SK-N-MC (cell line): ENCODE measurements at regions not wholly inside any gene's neighbourhood (a gene's known extent, or its start where the extent isn't known, plus 50 kb on each side); places are given as distances from the start of the nearest gene placed in this dataset.

ENCODE experiments used
- DNase-seq: peaks from one replicate; pipeline ENCODE4 v3.0.0-alpha.2; 2011; ENCODE audit warnings: low read depth, low spot score
- H3K27ac ChIP-seq: fragments of 200-600 bp; sonication (generic); 2 replicates; pipeline ENCODE4 v1.5.1; 2016; ENCODE audit warnings: mixed run types
- H3K36me3 ChIP-seq: fragments of 200-600 bp; sonication (generic); 2 replicates; pipeline ENCODE4 v1.6.1; 2017; ENCODE audit warnings: antibody characterized with exemption, low read length, mixed read lengths; ENCODE audit not compliant: insufficient read depth
- H3K4me3 ChIP-seq: fragments of 200-600 bp; sonication (generic); 2 replicates; pipeline ENCODE4 v1.5.1; 2016
- H3K9ac ChIP-seq: fragments of 200-600 bp; sonication (generic); 2 replicates; pipeline ENCODE4 v1.8.0; 2017; ENCODE audit warnings: mixed run types, mixed read lengths; ENCODE audit not compliant: insufficient read length
- H3K9me3 ChIP-seq: fragments of 200-600 bp; sonication (generic); 2 replicates; pipeline ENCODE4 v1.6.1; 2017; ENCODE audit warnings: low read depth, mild to moderate bottlenecking, antibody characterized with exemption, low read length, moderate library complexity, mixed read lengths
- EZH2 ChIP-seq: fragments of 200-600 bp; sonication (generic); IDR thresholded peaks from one replicate; pipeline ENCODE4 v1.6.1; 2017; ENCODE audit warnings: antibody characterized with exemption
- FOXP2 ChIP-seq: optimal IDR thresholded peaks from 2 replicates; pipeline ENCODE3; 2011; ENCODE audit warnings: mild to moderate bottlenecking, moderate library complexity; ENCODE audit not compliant: insufficient read depth; ENCODE audit errors: extremely low read length, control extremely low read depth
- POLR2AphosphoS5 ChIP-seq: IDR thresholded peaks from 2 replicates; pipeline ENCODE4 v1.6.1; 2012; ENCODE audit warnings: mild to moderate bottlenecking, low read depth, low read length, borderline replicate concordance

- Histone ChIP-seq H3K4me3 (no peak overlapping the region), H3K9me3 (no peaks in the 10 kb centered on the region), H3K9ac (no peak overlapping the region), H3K36me3 (no peaks in the 10 kb centered on the region), H3K27ac (no peak overlapping the region)
- no peak for DNase-seq
- TF ChIP-seq EZH2 = no peak
- no peak for TF ChIP-seq POLR2AphosphoS5
- TF ChIP-seq FOXP2 = no peak
Measured at GRCh38 chr2:185934232-185934631, 195.6 kb downstream of the FSIP2 start.

GRCh38 chr2:185939858-185940257, 201.3 kb downstream of the FSIP2 start:
- Histone ChIP-seq H3K36me3 (no peaks in the 10 kb centered on the region), H3K4me3 (no peak overlapping the region), H3K9ac (no peak overlapping the region), H3K27ac (no peak overlapping the region), H3K9me3 (0 out of 2 replicates have a peak, but pooled peaks cover 3% of the 10 kb centered on the region)
- TF ChIP-seq POLR2AphosphoS5 (no peak), FOXP2 (no peak), EZH2 (no peak)
- no peak for DNase-seq

- H3K27ac ChIP-seq = no peak overlapping the region
- H3K4me3 ChIP-seq = no peak overlapping the region
- H3K36me3 ChIP-seq = no peaks in the 10 kb centered on the region
- 0 out of 2 replicates have a peak, but pooled peaks cover 3% of the 10 kb centered on the region for H3K9me3 ChIP-seq
- no peak overlapping the region for H3K9ac ChIP-seq
- TF ChIP-seq POLR2AphosphoS5 (no peak), FOXP2 (no peak)
- DNase-seq = no peak
Measured at GRCh38 chr2:185942855-185943254, 204.3 kb downstream of the FSIP2 start.

GRCh38 chr2:185947722-185948121, 209.1 kb downstream of the FSIP2 start:
- H3K9ac ChIP-seq = no peak overlapping the region
- no peak for TF ChIP-seq FOXP2
- TF ChIP-seq POLR2AphosphoS5 = no peak
- no peak for TF ChIP-seq EZH2
- H3K9me3 ChIP-seq = no peaks in the 10 kb centered on the region
- no peak overlapping the region for H3K4me3 ChIP-seq
- no peak for DNase-seq
- 0 out of 2 replicates have a peak overlapping the region, but pooled peaks have one; percentile 49 for H3K27ac ChIP-seq
- no peaks in the 10 kb centered on the region for H3K36me3 ChIP-seq

- Histone ChIP-seq H3K9ac (no peak overlapping the region), H3K36me3 (no peaks in the 10 kb centered on the region), H3K4me3 (no peak overlapping the region), H3K9me3 (no peaks in the 10 kb centered on the region), H3K27ac (no peak overlapping the region)
- DNase-seq = no peak
- no peak for TF ChIP-seq POLR2AphosphoS5
Measured at GRCh38 chr2:185952100-185952499, 213.5 kb downstream of the FSIP2 start.

GRCh38 chr2:185954389-185954788, 215.8 kb downstream of the FSIP2 start:
- DNase-seq = no peak
- TF ChIP-seq POLR2AphosphoS5 (no peak), EZH2 (no peak), FOXP2 (no peak)
- no peaks in the 10 kb centered on the region for H3K9me3 ChIP-seq
- H3K4me3 ChIP-seq = no peak overlapping the region
- no peak overlapping the region for H3K9ac ChIP-seq
- no peak overlapping the region for H3K27ac ChIP-seq
- H3K36me3 ChIP-seq = no peaks in the 10 kb centered on the region

- no peak for TF ChIP-seq EZH2
- no peak for TF ChIP-seq POLR2AphosphoS5
- TF ChIP-seq FOXP2 = no peak
- Histone ChIP-seq H3K9ac (no peak overlapping the region), H3K4me3 (no peak overlapping the region), H3K36me3 (no peaks in the 10 kb centered on the region), H3K9me3 (no peaks in the 10 kb centered on the region), H3K27ac (no peak overlapping the region)
- DNase-seq = no peak
Measured at GRCh38 chr2:185955050-185955449, 216.4 kb downstream of the FSIP2 start.

GRCh38 chr2:185967335-185967734, 228.7 kb downstream of the FSIP2 start:
- H3K36me3 ChIP-seq = no peaks in the 10 kb centered on the region
- TF ChIP-seq EZH2 (no peak), POLR2AphosphoS5 (no peak), FOXP2 (no peak)
- H3K4me3 ChIP-seq = no peak overlapping the region
- DNase-seq = no peak
- H3K27ac ChIP-seq = no peak overlapping the region
- H3K9me3 ChIP-seq = no peaks in the 10 kb centered on the region
- no peak overlapping the region for H3K9ac ChIP-seq

GRCh38 chr2:185970148-185970852, 231.7 kb downstream of the FSIP2 start:
- H3K9ac ChIP-seq = no peak overlapping the region
- H3K9me3 ChIP-seq = no peaks in the 10 kb centered on the region
- no peak overlapping the region for H3K27ac ChIP-seq
- DNase-seq = no peak
- no peaks in the 10 kb centered on the region for H3K36me3 ChIP-seq
- TF ChIP-seq EZH2 (no peak), FOXP2 (no peak), POLR2AphosphoS5 (no peak)
- no peak overlapping the region for H3K4me3 ChIP-seq
